Panc1 (cell line): ENCODE measurements at regions not wholly inside any gene's neighbourhood (a gene's known extent, or its start where the extent isn't known, plus 50 kb on each side); places are given as distances from the start of the nearest gene placed in this dataset.

Source experiments
- ATAC-seq: fragments of 200-7000 bp; cut with Tn5 transposase; 2 replicates; pipeline ENCODE4 v1.9.1; 2020; ENCODE audit warnings: mild to moderate bottlenecking, moderate library complexity
- BruUV-seq: library from RNA; stranded (reverse); fragments of 400-500 nt; replicated peaks from 2 replicates; lab custom pipeline; 2021; lab: Mats Ljungman, UMichigan
- CTCF ChIA-PET: fragments of 300-600 bp; sonication (Branson Sonifier 250); formaldehyde crosslinking; loops from one replicate; lab custom pipeline; 2022; ENCODE audit warnings: antibody characterized with exemption; lab: Charles Lee
- POLR2A ChIA-PET: fragments of 300-600 bp; sonication (Branson Sonifier 250); formaldehyde crosslinking; loops from one replicate; lab custom pipeline; 2022; ENCODE audit warnings: antibody characterized with exemption; lab: Charles Lee
- DNase-seq: peaks from one replicate; pipeline ENCODE4 v3.0.0-alpha.2; 2010; ENCODE audit warnings: low read depth, low spot score
- H3K27ac ChIP-seq: 2 replicates; pipeline ENCODE4 v1.5.1; 2011; ENCODE audit warnings: mild to moderate bottlenecking, low read length, inconsistent platforms
- H3K27me3 ChIP-seq: fragments of 200-500 bp; sonication (Bioruptor generic); 2 replicates; pipeline ENCODE4 v1.6.0; 2014; ENCODE audit warnings: low read length, inconsistent platforms; ENCODE audit not compliant: control insufficient read depth, insufficient read depth
- H3K36me3 ChIP-seq: fragments of 200-500 bp; sonication (Bioruptor generic); 2 replicates; pipeline ENCODE4 v1.5.1; 2014; ENCODE audit warnings: inconsistent platforms, mild to moderate bottlenecking, low read length, moderate library complexity; ENCODE audit not compliant: control insufficient read depth, insufficient read depth
- H3K4me1 ChIP-seq: 2 replicates; pipeline ENCODE4 v1.5.1; 2011; ENCODE audit warnings: inconsistent platforms, mild to moderate bottlenecking, low read length, moderate library complexity; ENCODE audit not compliant: control insufficient read depth, insufficient read depth
- H3K4me3 ChIP-seq, 2 experiments: 2 replicates each; pipeline ENCODE4 v1.5.1; 2011 to 2012; ENCODE audit warnings: low read depth in 2 of 2, low read length in 2 of 2, mild to moderate bottlenecking in 2 of 2, inconsistent platforms in 1 of 2, moderate library complexity in 1 of 2
- H3K9me3 ChIP-seq: fragments of 200-500 bp; sonication (Bioruptor generic); 2 replicates; pipeline ENCODE4 v1.5.1; 2014; ENCODE audit warnings: low read depth, mild to moderate bottlenecking, inconsistent platforms, low read length, moderate library complexity; ENCODE audit not compliant: control insufficient read depth, insufficient read depth
- CTCF ChIP-seq: fragments of 450-650 bp; IDR thresholded peaks from 2 replicates; pipeline ENCODE4 v1.5.1; 2017; ENCODE audit warnings: mild to moderate bottlenecking
- POLR2AphosphoS5 ChIP-seq: IDR thresholded peaks from 2 replicates; pipeline ENCODE4 v1.6.1; 2012; ENCODE audit warnings: mild to moderate bottlenecking, low read depth, low read length, moderate library complexity
- REST ChIP-seq, 2 experiments: IDR thresholded peaks; 2 replicates each; pipeline ENCODE4 v1.6.1; 2011 to 2012; ENCODE audit warnings: low read depth in 2 of 2, control low read depth in 1 of 2, low read length in 1 of 2, mild to moderate bottlenecking in 1 of 2, moderate library complexity in 1 of 2; ENCODE audit not compliant: insufficient read depth in 1 of 2
- SIN3A ChIP-seq: IDR thresholded peaks from 2 replicates; pipeline ENCODE4 v1.6.1; 2012; ENCODE audit warnings: low read depth, mild to moderate bottlenecking, low read length, moderate library complexity, borderline replicate concordance; ENCODE audit not compliant: insufficient read depth
- TCF7L2 ChIP-seq: IDR thresholded peaks from 2 replicates; pipeline ENCODE4 v1.6.1; 2011; ENCODE audit warnings: mild to moderate bottlenecking, low read depth, low read length, inconsistent platforms
- in situ Hi-C: cut with HindIII; loops from 2 replicates; pipeline ENCODE4 v1.10.0; 2016; ENCODE audit warnings: low sequenced_read_pairs, low pct_unique_long_range_greater_than_20kb
- intact Hi-C: fragments of 100-400 bp; cut with micrococcal nuclease; formaldehyde crosslinking; loops from one replicate; pipeline ENCODE4 v1.10.0; 2022; ENCODE audit not compliant: unreplicated experiment

- intact Hi-C loops (no loop called here), in situ Hi-C loops (no loop called here)
- no TSS peak for BruUV-seq
- ChIA-PET POLR2A (no interaction called here), CTCF (no interaction called here)
- no peak overlapping the region for H3K27ac ChIP-seq
- no peak for TF ChIP-seq CTCF
- H3K4me1 ChIP-seq = no peaks in the 10 kb centered on the region
- ATAC-seq (no peak), DNase-seq (no peak)
- H3K4me3 ChIP-seq = no peak overlapping the region
- H3K36me3 ChIP-seq = no peaks in the 10 kb centered on the region
- H3K27me3 ChIP-seq = no peaks in the 10 kb centered on the region
- H3K9me3 ChIP-seq = no peaks in the 10 kb centered on the region; the same call in 1 of the 2 replicates
These were observed 513.7 kb upstream of the ID2 start for GRCh38 chr2:8168022-8168717.

- Histone ChIP-seq H3K27ac (no peak overlapping the region), H3K27me3 (no peaks in the 10 kb centered on the region), H3K4me3 (no peak overlapping the region), H3K36me3 (no peaks in the 10 kb centered on the region), H3K4me1 (no peaks in the 10 kb centered on the region), H3K9me3 (no peaks in the 10 kb centered on the region; the same call in 1 of the 2 replicates)
- TF ChIP-seq SIN3A (no peak), POLR2AphosphoS5 (no peak), REST (IDR thresholded peaks at IDR 0.05; ENCODE audit: insufficient read depth in 1 of 2, low read depth in 2 of 2, low read length in 1 of 2) (no peak), TCF7L2 (no peak), CTCF (no peak)
- in situ Hi-C loops = no loop called here
- DNase-seq (no peak), ATAC-seq (no peak)
- POLR2A ChIA-PET = no interaction called here
- CTCF ChIA-PET = no interaction called here
- intact Hi-C loops = no loop called here
- BruUV-seq = no TSS peak
These were observed 512.9 kb upstream of the ID2 start for GRCh38 chr2:8168876-8169424.
